Spleen (tissue), 11 donors: ENCODE measurements at regions not wholly inside any gene's neighbourhood (a gene's known extent, or its start where the extent isn't known, plus 50 kb on each side); places are given as distances from the start of the nearest gene placed in this dataset.
"Not testable (repeated sequence)": the region's sequence is repeated elsewhere in the genome, so short reads cannot be mapped to it uniquely, and the experiment has no call there.

Experiments used
- DNase-seq: peaks from one replicate; pipeline ENCODE4 v3.0.0-alpha.2; 2020
- H3K27ac ChIP-seq, 8 donors: fragments of 200-600 bp; sonication (generic) in 7 of 8; 1 replicate in 4 of 8; 2 replicates in 4 of 8; pipeline versions ENCODE4 v1.5.0 to v1.8.0; 2016 to 2021; ENCODE audit warnings: inconsistent platforms in 4 of 8, mild to moderate bottlenecking in 4 of 8, moderate library complexity in 1 of 8
- H3K27me3 ChIP-seq, 7 donors: fragments of 200-600 bp; sonication (generic) in 6 of 7; replicated peaks in 1 of 7; 1 replicate in 4 of 7; 2 replicates in 3 of 7; pipeline versions ENCODE4 v1.5.0 to v1.8.0; 2016 to 2021; ENCODE audit warnings: inconsistent platforms in 3 of 7, mild to moderate bottlenecking in 1 of 7
- H3K36me3 ChIP-seq, 6 donors: fragments of 200-600 bp; sonication (generic) in 5 of 6; 1 replicate in 4 of 6; 2 replicates in 2 of 6; pipeline versions ENCODE4 v1.5.0 to v1.8.0; 2016 to 2021; ENCODE audit warnings: inconsistent platforms in 2 of 6
- H3K4me1 ChIP-seq, 6 donors: fragments of 200-600 bp; sonication (generic) in 5 of 6; 1 replicate in 3 of 6; 2 replicates in 3 of 6; pipeline versions ENCODE4 v1.5.0 to v1.8.0; 2016 to 2021; ENCODE audit warnings: inconsistent platforms in 3 of 6
- H3K4me3 ChIP-seq, 8 donors: fragments of 200-600 bp; sonication (generic) in 7 of 8; 1 replicate in 4 of 8; 2 replicates in 4 of 8; pipeline versions ENCODE4 v1.5.0 to v1.8.0; 2016 to 2021; ENCODE audit warnings: inconsistent platforms in 4 of 8, mild to moderate bottlenecking in 4 of 8, moderate library complexity in 2 of 8
- H3K9me3 ChIP-seq, 8 donors: fragments of 200-600 bp; sonication (generic) in 7 of 8; 1 replicate in 4 of 8; 2 replicates in 4 of 8; pipeline versions ENCODE4 v1.5.0 to v1.8.0; 2016 to 2021; ENCODE audit warnings: inconsistent platforms in 4 of 8
- POLR2A ChIP-seq, 3 donors: fragments of 450-650 bp; IDR thresholded peaks; one replicate each; pipeline ENCODE4 v1.5.1; 2017; ENCODE audit warnings: antibody characterized with exemption in 3 of 3, mild to moderate bottlenecking in 1 of 3
- POLR2AphosphoS5 ChIP-seq, 3 donors: sonication (generic); formaldehyde crosslinking; IDR thresholded peaks; one replicate each; pipeline ENCODE4 v1.5.1; 2017; ENCODE audit warnings: antibody characterized with exemption in 3 of 3
- WGBS, 5 donors: extraction: QIAGEN DNeasy Blood & Tissue Kit in 3 of 5; methylation state at CpG; one replicate each; pipeline versions ENCODE4 v1.1.5 to v1.1.7; 2013 to 2018; 5-methylcytosine and 5-hydroxymethylcytosine counted together
- intact Hi-C: fragments of 100-400 bp; cut with DNase I; formaldehyde crosslinking; loops from one replicate; pipeline ENCODE4 v1.15.0; 2023; ENCODE audit warnings: low total_unique reads
- TF ChIP-seq, protein P1 (sequence below), 11 experiments: fragments of 200-600 bp in 7 of 11; fragments of 450-650 bp in 4 of 11; sonication (generic) in 4 of 11; IDR thresholded peaks in 8 of 11; conservative IDR thresholded peaks in 3 of 11; 1 replicate in 7 of 11; 2 replicates in 4 of 11; pipeline versions ENCODE4 v1.4.0 to v1.8.0; 2016 to 2021; ENCODE audit warnings: antibody characterized with exemption in 11 of 11, inconsistent platforms in 4 of 11, mild to moderate bottlenecking in 1 of 11
- donor health status: healthy with polysubstance abuse.
- donor health status: DM: no; HTN: no; CAD: no; lungs with moderate emphysema.
- donor health status: DM: no; HTN: no; CAD: no.
- donor health status: Bipolar disorder and iron deficiency.
- donor health status: healthy.
- donor health status: DM: no; HTN: no; CAD: no.
- donor health status: DM: yes; HTN: yes; CAD: no.

DNA sequence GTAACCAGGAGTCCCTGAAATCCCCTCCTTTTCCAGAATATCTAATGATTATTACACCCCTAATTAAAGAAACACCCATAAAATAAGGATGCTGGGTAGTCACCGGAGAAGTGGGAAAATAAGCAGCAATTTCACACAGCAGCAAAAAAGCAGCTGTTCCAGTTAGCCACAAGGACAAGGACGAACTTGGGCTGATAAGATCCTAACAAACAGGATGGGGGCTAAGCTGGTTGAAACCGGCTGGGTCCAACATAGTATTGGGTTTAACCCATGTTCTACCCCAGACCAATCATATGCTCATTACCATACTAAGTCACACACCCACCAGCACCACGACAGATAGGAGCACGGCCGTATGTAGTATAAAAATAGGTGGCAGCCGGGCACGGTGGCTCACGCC is 100.7 kb downstream of the RPL10L start:
- Histone ChIP-seq H3K27me3 (no peaks in the 10 kb centered on the region), H3K4me1 (no peaks in the 10 kb centered on the region), H3K4me3 (no peak overlapping the region), H3K9me3 (peaks cover 0 to 18% (median 13%) of the 10 kb centered on the region in 8 donors), H3K36me3 (no peaks in the 10 kb centered on the region), H3K27ac (no peak overlapping the region)
- intact Hi-C loops, result no loop called here
- WGBS, 5 donors, result 85 to 90% (median 87%) methylated on average over 9 of the region's 9 CpGs
- DNase-seq, result no peak
- TF ChIP-seq POLR2AphosphoS5 (IDR thresholded peaks at IDR 0.05) (no peak), POLR2A (IDR thresholded peaks at IDR 0.05) (no peak)
- TF ChIP-seq, protein P1, sequence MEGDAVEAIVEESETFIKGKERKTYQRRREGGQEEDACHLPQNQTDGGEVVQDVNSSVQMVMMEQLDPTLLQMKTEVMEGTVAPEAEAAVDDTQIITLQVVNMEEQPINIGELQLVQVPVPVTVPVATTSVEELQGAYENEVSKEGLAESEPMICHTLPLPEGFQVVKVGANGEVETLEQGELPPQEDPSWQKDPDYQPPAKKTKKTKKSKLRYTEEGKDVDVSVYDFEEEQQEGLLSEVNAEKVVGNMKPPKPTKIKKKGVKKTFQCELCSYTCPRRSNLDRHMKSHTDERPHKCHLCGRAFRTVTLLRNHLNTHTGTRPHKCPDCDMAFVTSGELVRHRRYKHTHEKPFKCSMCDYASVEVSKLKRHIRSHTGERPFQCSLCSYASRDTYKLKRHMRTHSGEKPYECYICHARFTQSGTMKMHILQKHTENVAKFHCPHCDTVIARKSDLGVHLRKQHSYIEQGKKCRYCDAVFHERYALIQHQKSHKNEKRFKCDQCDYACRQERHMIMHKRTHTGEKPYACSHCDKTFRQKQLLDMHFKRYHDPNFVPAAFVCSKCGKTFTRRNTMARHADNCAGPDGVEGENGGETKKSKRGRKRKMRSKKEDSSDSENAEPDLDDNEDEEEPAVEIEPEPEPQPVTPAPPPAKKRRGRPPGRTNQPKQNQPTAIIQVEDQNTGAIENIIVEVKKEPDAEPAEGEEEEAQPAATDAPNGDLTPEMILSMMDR (IDR thresholded peaks at IDR 0.05 in 8 of 11, conservative IDR thresholded peaks at IDR 0.05 in 3 of 11), result no peak

DNA sequence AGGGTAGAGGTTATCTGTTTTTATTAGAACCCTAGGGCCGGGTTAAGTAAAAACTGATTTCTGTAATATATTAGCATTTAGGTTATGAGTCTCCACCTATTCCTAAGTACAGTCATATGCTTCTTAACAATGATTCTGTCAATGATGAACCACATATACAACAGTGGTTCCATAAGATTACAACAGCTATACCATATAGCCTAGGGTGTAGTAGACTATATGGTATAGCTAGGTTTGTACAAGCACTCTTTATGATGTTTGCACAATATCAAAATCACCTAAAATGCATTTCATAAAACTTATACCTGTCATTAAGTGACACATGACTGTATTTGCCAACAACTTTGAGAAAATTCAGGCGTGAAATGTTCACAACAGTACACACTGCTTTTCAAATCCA is 110.6 kb downstream of the RPL10L start:
- WGBS, 5 donors, result 77 to 87% (median 80%) methylated on average over 2 of the region's 2 CpGs
- Histone ChIP-seq H3K9me3 (no peaks in the 10 kb centered on the region), H3K36me3 (no peaks in the 10 kb centered on the region), H3K27ac (no peak overlapping the region), H3K27me3 (no peaks in the 10 kb centered on the region), H3K4me1 (no peaks in the 10 kb centered on the region), H3K4me3 (no peak overlapping the region)
- DNase-seq, result no peak
- intact Hi-C loops, result no loop called here
- TF ChIP-seq, protein P1 (IDR thresholded peaks at IDR 0.05 in 8 of 11, conservative IDR thresholded peaks at IDR 0.05 in 3 of 11), result no peak
- no peak for TF ChIP-seq POLR2AphosphoS5 (IDR thresholded peaks at IDR 0.05)
- no peak for TF ChIP-seq POLR2A (IDR thresholded peaks at IDR 0.05)

DNA sequence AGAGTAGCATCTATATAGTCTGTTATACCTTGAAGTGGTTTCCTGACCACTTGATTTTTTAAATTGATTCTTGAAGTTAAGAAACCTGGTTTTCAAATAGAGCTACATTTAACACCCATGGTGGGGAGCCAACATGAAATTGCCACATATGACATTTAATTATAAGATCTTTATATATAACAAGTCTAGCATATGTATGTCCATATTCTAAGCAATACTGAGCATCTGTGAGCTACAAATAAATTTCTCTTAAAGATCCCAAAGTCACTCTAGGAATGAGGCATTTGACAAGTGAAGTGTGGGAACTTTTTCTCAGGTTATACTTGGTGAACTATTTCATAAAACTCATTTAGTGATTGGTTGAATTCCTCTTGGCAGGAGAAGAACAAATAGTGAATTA is 132.5 kb downstream of the RPL10L start:
- no peak for DNase-seq
- TF ChIP-seq, protein P1 (IDR thresholded peaks at IDR 0.05 in 8 of 11, conservative IDR thresholded peaks at IDR 0.05 in 3 of 11), result no peak
- TF ChIP-seq POLR2A (IDR thresholded peaks at IDR 0.05), result no peak
- no peak for TF ChIP-seq POLR2AphosphoS5 (IDR thresholded peaks at IDR 0.05)
- no peaks in the 10 kb centered on the region for H3K4me1 ChIP-seq
- intact Hi-C loops, result no loop called here
- H3K27ac ChIP-seq, result no peak overlapping the region
- H3K27me3 ChIP-seq, result no peaks in the 10 kb centered on the region
- H3K36me3 ChIP-seq, result no peaks in the 10 kb centered on the region
- no peak overlapping the region for H3K4me3 ChIP-seq
- no peaks in the 10 kb centered on the region for H3K9me3 ChIP-seq

DNA sequence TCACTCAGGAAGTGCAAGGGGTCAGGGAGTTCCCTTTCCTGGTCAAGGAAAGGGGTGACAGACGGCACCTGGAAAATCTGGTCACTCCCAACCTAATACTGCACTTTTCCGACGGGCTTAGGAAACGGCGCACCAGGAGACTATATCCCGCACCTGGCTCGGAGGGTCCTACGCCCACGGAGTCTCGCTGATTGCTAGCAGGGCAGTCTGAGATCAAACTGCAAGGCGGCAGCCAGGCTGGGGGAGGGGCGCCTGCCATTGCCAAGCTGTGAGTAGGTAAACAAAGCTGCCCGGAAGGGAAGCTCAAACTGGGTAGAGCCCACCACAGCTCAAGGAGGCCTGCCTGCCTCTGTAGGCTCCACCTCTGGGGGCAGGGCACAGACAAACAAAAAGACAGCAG is 142.8 kb downstream of the RPL10L start:
- H3K36me3 ChIP-seq, H3K27me3 ChIP-seq, intact Hi-C loops, H3K4me1 ChIP-seq, H3K4me3 ChIP-seq, H3K27ac ChIP-seq, DNase-seq, H3K9me3 ChIP-seq: not testable (repeated sequence)
- 83 to 96% (median 92%) methylated on average over 11 to 13 of the region's 13 CpGs for WGBS, 5 donors

DNA sequence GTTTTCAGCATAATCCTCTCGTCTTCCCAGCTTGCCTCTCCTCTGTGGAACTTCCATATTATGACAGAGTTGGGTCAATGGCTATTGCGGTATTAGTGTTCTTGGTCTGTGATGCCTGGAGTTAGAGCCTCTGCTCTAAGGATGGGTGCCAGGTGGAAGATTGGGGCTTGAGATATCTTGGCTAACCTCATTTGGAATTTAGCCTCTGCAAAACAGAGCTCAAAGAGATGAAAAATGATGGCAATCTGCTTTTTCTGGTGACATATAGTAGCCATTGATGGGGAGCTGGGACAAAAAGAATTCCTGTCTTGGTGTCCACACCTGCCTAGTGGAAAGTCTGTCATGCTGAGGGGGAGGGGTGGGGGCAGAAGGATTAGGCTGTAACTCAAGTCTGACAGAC is 152.1 kb downstream of the RPL10L start:
- H3K9me3 ChIP-seq, result peaks cover 0 to 6% (median 0%) of the 10 kb centered on the region in 8 donors
- no peak for DNase-seq
- WGBS, 5 donors, result 81 to 92% (median 84%) methylated on average over 2 of the region's 2 CpGs
- H3K36me3 ChIP-seq, result no peaks in the 10 kb centered on the region
- H3K4me1 ChIP-seq, result no peaks in the 10 kb centered on the region
- TF ChIP-seq POLR2A (IDR thresholded peaks at IDR 0.05), result no peak
- TF ChIP-seq, protein P1 (IDR thresholded peaks at IDR 0.05 in 8 of 11, conservative IDR thresholded peaks at IDR 0.05 in 3 of 11), result no peak
- no peak for TF ChIP-seq POLR2AphosphoS5 (IDR thresholded peaks at IDR 0.05)
- no peaks in the 10 kb centered on the region for H3K27me3 ChIP-seq
- no peak overlapping the region for H3K27ac ChIP-seq
- no peak overlapping the region for H3K4me3 ChIP-seq
- intact Hi-C loops, result no loop called here
